ENCODE measurements at regions not wholly inside any gene's neighbourhood (a gene's known extent, or its start where the extent isn't known, plus 50 kb on each side); places are given as distances from the start of the nearest gene placed in this dataset.

GRCh38 chr2:5945742-5946141 is 253.6 kb downstream of the SOX11 start:
- ATAC-seq (ENCODE audit: low read depth) (no peak), DNase-seq (no peak)
- Histone ChIP-seq H3K36me3 (replicated peaks in 1 of 2; ENCODE audit: control extremely low read depth in 1 of 2, control insufficient read depth in 1 of 2, extremely low read depth in 1 of 2, insufficient read depth in 2 of 2, low read length in 1 of 2) (no peaks in the 10 kb centered on the region), H3K4me1 (ENCODE audit: control insufficient read depth in 2 of 2, insufficient read depth in 2 of 2, low read length in 2 of 2) (peaks cover 0 to 6% of the 10 kb centered on the region in 2 donors), H3K27me3 (replicated peaks in 1 of 4; ENCODE audit: control extremely low read depth in 1 of 4, control insufficient read depth in 3 of 4, insufficient read depth in 4 of 4, low read length in 3 of 4) (no peaks in the 10 kb centered on the region), H2AFZ (ENCODE audit: insufficient read depth, low read depth, low read length, poor library complexity, severe bottlenecking) (no peak overlapping the region), H3K4me3 (ENCODE audit: control extremely low read depth in 1 of 5, extremely low read depth in 1 of 5, insufficient read depth in 1 of 5, low read depth in 2 of 5, low read length in 4 of 5) (no peak overlapping the region), H4K20me1 (ENCODE audit: control insufficient read depth, insufficient read depth, low read length, poor library complexity, severe bottlenecking) (no peaks in the 10 kb centered on the region), H3K79me2 (ENCODE audit: control insufficient read depth, insufficient read depth, low read length) (no peaks in the 10 kb centered on the region), H3K27ac (ENCODE audit: low read length in 2 of 2) (no peak overlapping the region), H3K9me3 (ENCODE audit: control extremely low read depth in 1 of 3, control insufficient read depth in 2 of 3, insufficient read depth in 1 of 3, low read length in 2 of 3) (peaks cover 0 to 17% (median 0%) of the 10 kb centered on the region in 3 donors), H3K4me2 (replicated peaks; ENCODE audit: low read depth, low read length, poor library complexity, severe bottlenecking) (no peak overlapping the region), H3K9ac (ENCODE audit: low read length) (no peak overlapping the region)
- intact Hi-C loops (cut with micrococcal nuclease), result no loop called here
- ChIA-PET POLR2A (no interaction called here), CTCF (no interaction called here)
- no peak overlapping the region for H3K27ac Mint-ChIP-seq
- H3K9me3 Mint-ChIP-seq (ENCODE audit: insufficient read depth), result no peaks in the 10 kb centered on the region
- H3K4me3 Mint-ChIP-seq, result no peak overlapping the region
- 90% methylated on average over 3 of the region's 9 CpGs for WGBS (ENCODE audit: insufficient coverage)
- no peak for TF ChIP-seq CTCF (IDR thresholded peaks at IDR 0.05)
- no peak for TF ChIP-seq EZH2 (IDR thresholded peaks at IDR 0.05; ENCODE audit: borderline replicate concordance, insufficient read depth, low read depth, low read length, poor library complexity, severe bottlenecking)
- H3K4me1 Mint-ChIP-seq, result peaks cover 4% of the 10 kb centered on the region
- no peaks in the 10 kb centered on the region for H3K27me3 Mint-ChIP-seq

GRCh38 chr2:5946225-5947115 is 254.3 kb downstream of the SOX11 start:
- ATAC-seq (ENCODE audit: low read depth) (no peak), DNase-seq (no peak)
- H2AFZ ChIP-seq (ENCODE audit: insufficient read depth, low read depth, low read length, poor library complexity, severe bottlenecking), result no peak overlapping the region
- no peaks in the 10 kb centered on the region for H4K20me1 ChIP-seq (ENCODE audit: control insufficient read depth, insufficient read depth, low read length, poor library complexity, severe bottlenecking)
- no peak overlapping the region for H3K4me3 ChIP-seq (ENCODE audit: control extremely low read depth in 1 of 5, extremely low read depth in 1 of 5, insufficient read depth in 1 of 5, low read depth in 2 of 5, low read length in 4 of 5)
- no peaks in the 10 kb centered on the region for H3K9me3 Mint-ChIP-seq (ENCODE audit: insufficient read depth)
- CTCF ChIA-PET, result no interaction called here
- intact Hi-C loops (cut with micrococcal nuclease), result no loop called here
- peaks cover 0 to 13% (median 0%) of the 10 kb centered on the region in 3 donors for H3K9me3 ChIP-seq (ENCODE audit: control extremely low read depth in 1 of 3, control insufficient read depth in 2 of 3, insufficient read depth in 1 of 3, low read length in 2 of 3)
- H3K4me3 Mint-ChIP-seq, result no peak overlapping the region
- H3K79me2 ChIP-seq (ENCODE audit: control insufficient read depth, insufficient read depth, low read length), result no peaks in the 10 kb centered on the region
- H3K4me1 Mint-ChIP-seq, result peaks cover 4% of the 10 kb centered on the region
- no peak overlapping the region for H3K4me2 ChIP-seq (replicated peaks; ENCODE audit: low read depth, low read length, poor library complexity, severe bottlenecking)
- no peak overlapping the region for H3K27ac ChIP-seq (ENCODE audit: low read length in 2 of 2)
- TF ChIP-seq EZH2 (IDR thresholded peaks at IDR 0.05; ENCODE audit: borderline replicate concordance, insufficient read depth, low read depth, low read length, poor library complexity, severe bottlenecking), result no peak
- no peak for TF ChIP-seq CTCF (IDR thresholded peaks at IDR 0.05)
- H3K36me3 ChIP-seq (replicated peaks in 1 of 2; ENCODE audit: control extremely low read depth in 1 of 2, control insufficient read depth in 1 of 2, extremely low read depth in 1 of 2, insufficient read depth in 2 of 2, low read length in 1 of 2), result no peaks in the 10 kb centered on the region
- no peaks in the 10 kb centered on the region for H3K27me3 ChIP-seq (replicated peaks in 1 of 4; ENCODE audit: control extremely low read depth in 1 of 4, control insufficient read depth in 3 of 4, insufficient read depth in 4 of 4, low read length in 3 of 4)
- WGBS (ENCODE audit: insufficient coverage), result 83% methylated on average over 2 of the region's 15 CpGs
- H3K4me1 ChIP-seq (ENCODE audit: control insufficient read depth in 2 of 2, insufficient read depth in 2 of 2, low read length in 2 of 2), result peaks cover 0 to 6% of the 10 kb centered on the region in 2 donors
- POLR2A ChIA-PET, result no interaction called here
- H3K27ac Mint-ChIP-seq, result no peak overlapping the region
- no peaks in the 10 kb centered on the region for H3K27me3 Mint-ChIP-seq
- H3K9ac ChIP-seq (ENCODE audit: low read length), result no peak overlapping the region

All from B cell (primary cell).